Activated effector memory CD4-positive, alpha-beta T cell treated with anti-CD3 and anti-CD28 coated beads, Interleukin-2, amount 50 U/mL, for 16 hours (primary cell): ENCODE measurements at regions not wholly inside any gene's neighbourhood (a gene's known extent, or its start where the extent isn't known, plus 50 kb on each side); places are given as distances from the start of the nearest gene placed in this dataset.
"Not testable (repeated sequence)": the region's sequence is repeated elsewhere in the genome, so short reads cannot be mapped to it uniquely, and the experiment has no call there.

Experiments
- DNase-seq: peaks from one replicate; pipeline ENCODE4 v3.0.0-alpha.2; 2020

DNA sequence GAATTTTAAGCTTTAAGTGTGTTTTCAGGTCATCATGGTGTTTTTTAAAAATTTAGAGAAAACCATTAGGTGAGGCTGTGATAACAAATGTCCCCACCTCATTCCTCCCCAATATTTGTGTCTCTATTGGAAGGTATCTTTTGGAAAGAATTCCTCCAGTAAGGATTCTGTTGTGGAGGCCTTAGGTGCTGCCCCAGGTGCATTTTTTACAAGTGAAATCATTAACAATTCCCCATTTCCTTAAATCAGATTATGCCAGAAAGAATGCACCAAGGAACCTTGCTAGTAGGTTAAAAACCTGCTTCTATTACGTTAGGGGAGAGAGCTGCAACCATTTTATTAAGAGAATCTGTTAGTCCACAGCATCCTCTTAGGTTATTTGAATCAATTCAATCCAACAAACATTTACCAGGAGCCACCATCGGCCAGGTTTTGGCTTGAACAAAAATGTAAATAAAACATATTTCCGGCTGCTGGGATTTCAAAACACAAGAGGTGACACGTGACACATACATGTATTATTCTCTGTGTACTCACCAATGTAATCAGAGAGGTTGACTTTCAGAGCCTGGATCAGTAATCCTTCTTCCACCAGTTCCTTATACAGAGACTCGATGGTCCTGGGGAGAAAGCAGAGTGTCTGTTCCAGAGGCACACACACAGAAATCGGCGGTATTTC, 112.5 kb upstream of the ASB18 start:
- no peak for DNase-seq

DNA sequence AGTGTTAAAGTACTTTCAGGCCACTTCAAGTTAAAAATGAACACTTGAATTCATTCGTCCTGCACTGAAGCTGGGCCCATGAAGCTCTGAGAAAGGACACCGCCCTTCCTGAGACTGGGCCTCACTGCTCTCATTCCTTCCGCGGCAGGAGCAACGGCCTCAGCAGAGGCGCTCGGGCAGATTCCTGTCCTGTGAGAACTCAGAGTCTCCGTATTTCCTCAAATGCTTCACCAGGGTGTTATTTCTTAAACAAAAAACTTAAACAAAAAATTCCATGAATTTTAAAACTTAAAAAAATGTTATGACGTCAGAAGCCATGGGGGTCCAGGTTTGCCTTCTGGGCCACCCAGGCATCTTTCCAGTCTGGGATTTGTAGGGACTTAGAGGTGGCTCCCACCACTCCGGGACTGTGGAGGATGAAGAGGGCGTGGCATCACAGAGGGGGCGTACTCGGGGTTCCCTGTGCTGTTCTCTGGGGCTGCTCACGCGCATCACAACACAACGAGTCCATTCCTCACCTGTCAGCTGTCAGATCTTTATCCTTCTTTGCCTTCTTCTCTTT, 115.9 kb upstream of the ASB18 start:
- DNase-seq: no peak

DNA sequence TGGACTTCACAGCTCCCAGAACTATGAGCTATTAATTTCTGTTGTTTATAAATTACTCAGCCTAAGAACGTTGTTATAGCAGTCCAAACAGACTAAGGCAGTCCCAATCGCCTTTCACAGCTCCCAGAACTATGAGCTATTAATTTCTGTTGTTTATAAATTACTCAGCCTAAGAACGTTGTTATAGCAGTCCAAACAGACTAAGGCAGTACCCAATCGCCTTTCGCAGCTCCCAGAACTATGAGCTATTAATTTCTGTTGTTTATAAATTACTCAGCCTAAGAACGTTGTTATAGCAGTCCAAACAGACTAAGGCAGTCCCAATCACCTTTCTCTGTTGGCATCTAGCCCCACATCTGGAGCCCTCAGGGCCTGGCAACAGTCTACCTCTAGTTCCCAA, 117.0 kb upstream of the ASB18 start:
- DNase-seq: not testable (repeated sequence)

DNA sequence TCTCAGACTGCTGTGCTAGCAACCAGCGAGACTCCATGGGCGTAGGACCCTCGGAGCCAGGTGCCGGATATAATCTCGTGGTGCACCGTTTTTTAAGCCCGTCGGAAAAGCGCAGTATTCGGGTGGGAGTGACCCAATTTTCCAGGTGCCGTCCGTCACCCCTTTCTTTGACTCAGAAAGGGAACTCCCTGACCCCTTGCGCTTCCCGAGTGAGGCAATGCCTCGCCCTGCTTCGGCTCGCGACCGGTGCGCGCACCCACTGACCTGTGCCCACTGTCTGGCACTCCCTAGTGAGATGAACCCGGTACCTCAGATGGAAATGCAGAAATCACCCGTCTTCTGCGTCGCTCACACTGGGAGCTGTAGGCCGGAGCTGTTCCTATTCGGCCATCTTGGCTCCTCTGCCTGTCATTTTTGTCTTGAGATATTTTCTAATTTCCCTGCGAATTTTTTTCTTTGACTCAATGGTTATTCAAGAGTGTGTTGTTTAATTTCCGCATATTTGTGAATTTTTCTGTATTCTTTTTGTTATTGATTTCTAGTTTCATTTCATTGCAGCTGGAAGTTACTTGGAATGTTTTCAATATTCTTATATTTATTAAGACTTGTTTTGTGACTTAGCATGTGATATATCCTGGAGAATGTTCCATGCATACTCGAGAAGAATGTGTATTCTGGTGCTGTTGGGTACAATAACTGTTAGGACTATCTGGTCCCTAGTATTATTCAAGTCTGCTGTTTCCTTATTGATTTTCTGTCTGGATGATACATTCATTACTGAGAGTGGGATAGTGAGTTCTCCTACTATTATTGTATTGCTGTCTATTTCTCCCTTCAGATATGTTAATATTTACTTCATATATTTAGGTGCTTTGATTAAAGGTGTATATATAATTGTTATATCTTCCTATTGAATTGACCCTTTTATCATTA, 125.3 kb upstream of the ASB18 start:
- DNase-seq: not testable (repeated sequence)

DNA sequence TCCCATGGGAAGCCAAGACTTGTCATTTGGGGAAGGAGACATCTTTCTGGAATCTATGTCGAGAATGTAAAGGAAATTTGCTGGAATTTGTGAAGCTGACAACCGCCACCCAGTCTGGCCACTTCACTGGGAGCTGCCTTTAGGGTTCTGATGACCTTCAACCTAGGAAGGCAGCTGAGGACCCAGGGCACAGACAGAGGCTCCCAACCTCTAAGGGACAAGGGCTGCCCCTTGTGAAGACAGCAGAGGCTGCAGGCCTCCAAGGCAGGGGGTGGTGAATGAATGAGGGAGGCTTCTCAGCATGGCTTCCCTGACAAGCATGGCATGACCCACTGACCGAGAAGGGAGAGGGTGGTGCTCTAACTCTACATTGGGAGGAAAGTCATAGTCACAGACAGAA, 128.9 kb upstream of the ASB18 start:
- no peak for DNase-seq

DNA sequence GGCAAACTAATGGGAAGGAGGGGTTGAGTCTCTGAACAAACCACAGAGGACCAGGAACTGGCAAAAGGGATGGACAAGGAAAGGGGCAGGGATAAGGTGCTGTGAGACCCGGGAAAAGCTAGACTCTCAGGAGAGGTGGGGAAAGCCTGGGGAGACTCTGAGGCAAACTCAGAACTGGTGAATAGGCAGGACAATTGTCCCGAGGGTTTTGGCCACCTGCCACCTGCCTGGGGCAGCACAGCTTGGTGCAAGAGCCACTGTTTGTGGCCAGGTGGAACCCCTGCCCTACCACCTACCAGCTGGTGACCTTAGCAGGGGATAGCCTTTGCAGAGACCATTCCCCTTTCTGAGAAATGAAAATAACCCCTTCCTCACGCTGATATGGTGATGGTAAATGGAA, 129.4 kb upstream of the ASB18 start:
- DNase-seq: no peak

DNA sequence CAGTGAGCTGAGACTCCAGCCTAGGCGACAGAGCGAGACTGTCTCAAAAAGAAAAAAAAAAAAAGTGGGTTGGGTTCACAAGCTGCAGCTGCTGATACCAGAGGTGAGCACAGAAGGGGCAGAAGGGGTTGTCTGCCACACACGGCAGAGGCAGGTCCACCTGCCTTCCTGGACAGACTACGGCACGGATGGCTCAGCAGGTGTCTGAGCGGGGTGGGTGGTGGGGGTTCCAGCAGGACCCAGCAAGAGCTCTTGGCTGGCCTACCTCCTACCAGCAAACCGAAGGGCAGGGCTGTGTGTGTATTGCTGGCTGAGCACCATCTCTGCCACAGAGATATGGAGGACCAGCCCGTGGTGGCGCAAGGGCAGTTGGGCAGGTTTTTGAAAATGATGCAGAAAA, 130.4 kb upstream of the ASB18 start:
- no peak for DNase-seq

DNA sequence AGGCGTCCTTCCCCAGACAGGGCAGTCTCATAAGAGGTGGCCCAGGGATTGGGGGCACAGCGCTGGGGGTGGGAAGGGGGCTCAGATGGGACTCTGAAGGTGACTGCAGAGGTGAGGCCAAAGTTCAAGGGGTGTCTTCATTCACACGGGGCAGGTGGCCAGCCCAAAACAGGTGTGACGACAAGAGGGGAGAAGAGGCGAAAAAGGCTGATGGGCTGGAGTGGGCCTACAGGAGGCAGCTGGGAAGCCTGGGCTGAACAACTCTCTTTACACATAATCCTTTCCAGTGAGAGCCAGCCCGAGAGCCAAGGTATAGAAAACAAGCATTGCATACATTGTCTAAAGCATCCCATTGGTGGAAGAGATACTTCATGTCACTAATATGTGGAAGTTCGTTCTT, 130.9 kb upstream of the ASB18 start:
- no peak for DNase-seq

DNA sequence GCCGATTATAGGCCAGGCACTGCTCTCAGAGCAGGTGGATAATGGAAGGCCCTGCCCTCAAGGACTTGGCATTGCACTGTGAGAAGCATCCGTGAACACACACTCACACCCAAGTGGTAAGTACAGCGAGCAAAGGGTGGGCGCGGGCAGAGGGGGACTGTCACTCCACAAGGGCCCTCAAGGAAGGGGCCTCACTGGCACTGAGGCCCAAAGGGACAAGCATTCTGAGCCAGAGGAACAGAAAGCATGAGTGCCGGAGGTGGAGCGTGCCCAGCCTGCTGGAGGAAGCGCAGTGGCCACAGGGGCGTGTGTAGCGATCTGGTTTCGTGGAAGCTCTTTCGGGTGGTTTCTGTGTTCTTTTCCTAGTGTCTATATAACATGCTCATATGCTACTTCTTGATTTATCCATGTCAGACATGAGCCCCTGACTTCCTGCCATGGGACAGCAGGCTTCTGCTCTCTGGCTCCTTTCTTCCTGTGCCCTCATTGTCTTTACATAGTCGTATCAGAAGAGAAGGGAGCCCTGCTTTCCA, 132.7 kb upstream of the ASB18 start:
- DNase-seq: no peak

DNA sequence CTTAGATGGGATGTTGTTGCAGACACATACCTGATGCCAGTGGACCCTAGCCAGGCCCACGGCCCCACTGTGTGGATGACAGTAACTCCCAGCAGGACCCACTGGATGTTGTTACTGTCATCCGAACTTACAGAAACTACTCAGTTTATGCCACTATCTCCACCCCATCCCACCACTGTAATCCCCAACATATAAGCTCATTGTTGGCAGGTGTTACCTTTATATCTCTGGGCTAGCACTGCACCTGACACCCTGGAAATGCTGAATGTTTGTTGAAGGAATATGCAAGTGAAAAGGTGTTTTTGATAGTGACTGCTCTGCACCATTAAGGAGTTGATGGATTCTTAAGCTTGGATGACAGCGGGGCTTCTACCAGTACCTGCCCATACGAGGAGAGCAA, 133.5 kb upstream of the ASB18 start:
- no peak for DNase-seq

DNA sequence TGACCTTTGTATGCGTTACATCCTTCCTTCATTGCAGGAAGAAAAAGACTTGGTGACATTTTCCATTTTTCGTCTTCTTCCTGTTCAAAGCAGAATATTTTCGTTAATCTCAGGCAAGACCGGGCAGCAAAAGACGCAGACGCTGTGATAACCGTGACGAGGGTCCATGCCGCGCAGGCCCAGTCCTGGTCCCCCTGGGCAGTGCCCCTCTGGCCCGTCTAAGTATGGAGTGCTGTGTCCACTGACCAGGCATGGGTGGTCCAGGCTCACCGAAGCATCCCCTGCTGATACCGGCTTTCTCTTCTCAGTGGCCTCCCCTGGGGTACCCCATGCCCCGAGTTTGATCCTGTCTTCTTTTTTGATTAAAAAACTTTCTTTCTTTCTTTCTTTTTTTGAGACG, 135.2 kb upstream of the ASB18 start:
- no peak for DNase-seq

DNA sequence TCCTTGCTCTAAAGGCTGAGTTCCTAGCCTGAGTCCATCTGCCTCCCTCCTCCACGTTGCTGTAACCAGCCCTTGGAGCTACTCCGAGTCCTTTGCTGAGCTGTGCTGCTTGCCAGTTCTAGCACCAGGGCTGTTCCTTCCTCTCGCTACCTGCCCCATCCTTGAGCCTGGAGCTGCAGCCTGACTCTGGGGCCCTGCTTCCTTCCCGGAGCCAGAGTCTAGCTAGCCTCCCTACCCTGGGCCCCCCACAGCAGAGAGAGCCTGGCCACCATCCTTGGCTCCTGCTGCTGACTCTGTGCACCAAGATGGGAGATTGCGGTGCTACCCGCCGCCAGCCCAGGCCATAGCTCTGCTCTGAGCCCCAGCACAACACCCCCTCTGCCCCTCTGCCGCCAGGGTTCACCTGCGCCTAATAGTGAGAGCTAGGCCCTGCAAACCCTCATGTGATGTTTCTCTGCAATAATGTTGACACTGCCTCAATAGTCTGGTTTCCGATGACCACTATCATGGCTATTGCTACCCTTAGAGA, 135.9 kb upstream of the ASB18 start:
- no peak for DNase-seq

DNA sequence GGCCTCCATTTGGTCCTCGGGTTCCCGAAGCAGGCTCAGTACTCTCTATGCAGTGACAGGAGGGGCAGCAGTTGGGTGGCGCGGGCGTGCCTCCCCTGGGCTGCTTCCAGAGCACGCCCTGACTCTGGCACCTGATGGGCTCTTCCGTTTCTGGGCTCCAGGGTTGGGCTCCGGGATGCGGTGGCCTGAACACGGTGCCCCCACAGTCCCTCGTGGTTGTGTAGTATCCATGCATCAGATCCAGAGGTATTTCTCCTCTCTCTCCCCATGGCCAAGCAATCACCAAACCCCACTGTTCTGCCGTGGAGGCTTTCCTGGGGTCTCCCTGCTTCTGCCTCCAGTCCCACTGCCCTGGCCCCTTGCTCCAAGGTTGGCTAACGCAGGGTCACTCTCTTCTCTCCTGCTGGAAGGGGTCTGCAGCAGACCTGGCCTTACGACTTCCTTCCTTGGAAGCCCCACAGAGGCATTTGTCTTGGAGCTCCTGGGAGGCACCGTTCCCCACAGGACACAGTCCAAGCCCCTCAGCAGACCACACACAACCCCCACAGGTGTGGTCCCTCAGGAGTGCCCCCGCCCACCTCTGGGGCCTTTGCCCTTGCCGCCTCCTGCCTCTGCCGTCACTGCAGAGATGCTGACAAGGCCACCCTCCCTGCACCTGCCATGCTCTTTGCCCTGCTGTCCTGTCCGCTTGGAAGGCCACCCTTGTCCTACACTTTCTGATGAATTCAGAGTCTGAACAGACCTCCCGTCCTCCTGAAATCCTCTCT, 136.6 kb upstream of the ASB18 start:
- DNase-seq: no peak

DNA sequence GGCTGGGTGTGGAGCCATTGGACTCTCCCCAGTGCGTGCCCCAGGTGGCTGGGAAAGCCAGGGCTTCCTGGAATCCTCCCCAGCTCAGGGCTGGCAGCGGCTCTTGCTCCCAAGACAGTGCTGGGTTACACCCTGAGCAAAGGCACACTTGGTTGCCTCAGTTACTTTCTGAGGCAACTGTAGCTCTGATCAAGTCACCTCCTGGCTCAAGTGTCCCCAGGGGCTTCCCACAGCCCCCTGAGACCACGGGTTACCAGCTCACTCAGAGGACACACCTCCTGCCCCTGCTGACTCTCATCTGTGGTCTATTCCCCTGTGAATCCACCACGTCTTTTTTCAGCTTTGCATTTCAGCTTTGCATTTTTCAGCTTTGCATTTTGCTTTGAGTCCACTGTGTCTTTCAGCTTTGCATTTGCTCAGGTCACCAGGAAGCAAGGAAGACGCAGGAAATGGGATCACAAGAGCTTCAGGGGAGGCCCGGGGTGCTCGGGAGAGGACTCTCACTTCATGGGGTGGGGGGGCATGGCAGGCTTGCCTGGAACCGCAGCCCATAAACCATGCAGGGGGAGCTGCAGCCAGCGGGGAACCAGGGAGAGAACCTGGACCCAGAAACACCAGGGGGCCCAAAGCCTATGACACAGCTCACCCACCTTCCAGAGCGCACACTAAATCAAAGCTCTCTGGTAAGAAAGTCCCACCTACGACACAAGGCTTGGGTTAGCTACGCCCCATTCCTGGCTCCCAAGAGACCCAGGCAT, 138.0 kb upstream of the ASB18 start:
- DNase-seq: no peak

DNA sequence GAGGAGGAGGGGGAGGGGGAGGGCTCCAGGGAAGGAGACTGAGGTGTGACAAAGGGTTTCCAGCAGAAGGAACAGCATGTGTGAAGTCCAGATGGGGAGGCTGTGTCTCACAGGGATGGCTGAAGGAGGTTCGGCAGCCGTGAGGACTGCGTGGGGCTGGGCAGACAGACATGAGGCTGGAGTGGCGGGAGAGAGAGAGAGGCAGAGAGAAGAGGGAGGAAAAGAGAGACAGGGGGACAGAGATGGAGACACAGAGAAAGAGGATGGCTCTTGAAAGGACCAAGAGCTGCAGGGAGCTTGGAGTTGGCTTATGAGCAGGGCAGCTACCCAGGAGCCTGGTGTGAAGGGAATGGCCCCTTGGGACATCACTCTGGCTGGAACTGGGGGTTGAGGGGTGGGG, 138.9 kb upstream of the ASB18 start:
- DNase-seq: no peak

DNA sequence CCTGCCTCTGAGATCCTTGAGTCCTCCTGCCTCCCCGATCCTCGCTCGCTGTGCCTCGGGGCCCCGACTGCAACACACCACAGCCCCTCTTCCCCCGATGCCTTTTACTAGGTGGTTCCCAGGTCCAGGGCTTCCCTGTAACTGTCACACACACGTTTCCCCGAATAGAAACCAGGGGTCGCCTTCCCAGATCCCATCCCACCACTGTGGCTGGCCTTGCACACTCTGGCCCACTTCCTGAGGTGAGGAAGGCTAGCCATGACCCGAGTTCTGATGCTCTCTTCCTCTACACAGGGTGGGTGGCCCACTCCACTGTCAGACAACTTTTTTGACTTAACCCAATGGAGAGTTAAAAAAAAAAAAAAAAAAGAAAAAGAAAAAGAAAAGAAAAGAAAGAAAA, 139.6 kb upstream of the ASB18 start:
- no peak for DNase-seq

DNA sequence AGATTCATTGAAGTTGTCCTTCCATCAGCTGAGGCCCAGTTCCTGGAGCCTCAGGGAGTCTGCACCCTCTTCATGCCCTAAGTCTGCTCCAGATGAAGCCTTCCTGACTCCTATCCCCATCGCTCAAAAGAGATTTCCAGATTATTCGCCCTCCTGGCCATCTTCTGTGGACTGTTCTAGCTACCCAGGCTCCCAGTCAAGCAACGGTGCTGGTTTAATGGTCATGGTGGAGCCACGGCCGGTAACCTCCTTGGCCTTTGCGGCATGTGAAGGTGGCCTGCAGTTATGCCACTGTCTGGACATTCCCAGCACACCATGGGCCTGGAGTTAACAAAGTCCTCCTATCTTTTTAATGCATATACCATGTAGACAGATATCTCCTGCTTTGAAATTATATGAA, 140.1 kb upstream of the ASB18 start:
- DNase-seq: no peak

DNA sequence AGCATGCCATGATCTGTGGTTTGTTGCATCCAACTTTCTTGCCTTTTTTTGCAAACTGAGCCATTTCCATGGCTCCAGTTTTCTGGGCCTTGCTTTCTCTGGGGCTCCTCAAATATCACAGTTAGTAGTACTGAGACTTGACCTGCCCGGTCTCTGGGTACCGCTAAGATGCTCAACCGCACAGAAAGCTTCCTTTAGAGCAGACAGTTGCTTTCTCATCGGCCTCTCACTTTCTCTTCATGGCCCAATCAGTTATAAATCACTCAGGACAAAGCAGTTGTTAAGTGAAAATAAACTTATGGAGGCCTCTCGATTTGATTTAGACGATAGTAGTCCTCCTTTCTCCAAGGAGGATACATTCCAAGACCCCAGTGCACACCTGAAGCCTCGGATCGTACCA, 141.2 kb upstream of the ASB18 start:
- no peak for DNase-seq

DNA sequence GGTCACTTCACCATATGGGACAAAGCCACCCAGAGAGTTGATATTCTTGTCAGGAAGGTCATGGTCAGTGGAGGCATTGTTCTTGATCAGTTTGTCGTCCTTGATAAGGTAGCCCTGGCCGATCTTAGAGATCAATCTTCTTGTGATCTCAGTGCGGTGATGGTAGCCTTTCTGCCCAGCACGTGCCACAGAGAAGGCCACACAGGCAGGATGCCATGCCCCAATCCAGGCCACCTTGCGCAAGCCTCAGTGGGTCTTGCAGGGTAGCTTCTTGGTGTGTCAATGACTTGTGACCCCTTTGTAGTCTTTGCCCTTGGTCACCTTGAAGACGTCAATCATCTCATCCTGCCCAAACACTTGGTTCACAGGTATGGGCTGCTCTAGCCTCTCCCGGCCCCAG, 143.9 kb upstream of the ASB18 start:
- no peak for DNase-seq

DNA sequence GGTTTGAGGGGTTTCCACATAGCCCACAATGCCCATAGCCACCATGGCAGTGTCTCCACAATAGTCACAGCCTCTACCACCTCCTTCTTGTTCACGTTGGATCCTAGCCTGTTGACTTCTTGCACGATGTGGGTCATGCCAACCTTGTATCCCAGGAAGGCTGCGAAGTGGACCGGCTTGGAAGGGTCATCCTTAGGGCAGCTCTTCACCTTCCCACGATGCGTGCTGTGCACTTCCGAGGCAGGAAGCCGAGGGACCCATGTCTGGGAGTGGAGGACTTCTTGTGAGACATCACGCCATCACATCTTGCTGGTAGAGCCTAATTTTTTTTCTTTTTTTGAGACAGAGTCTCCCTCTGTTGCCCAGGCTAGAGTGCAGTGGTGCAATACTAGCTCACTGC, 144.6 kb upstream of the ASB18 start:
- no peak for DNase-seq

DNA sequence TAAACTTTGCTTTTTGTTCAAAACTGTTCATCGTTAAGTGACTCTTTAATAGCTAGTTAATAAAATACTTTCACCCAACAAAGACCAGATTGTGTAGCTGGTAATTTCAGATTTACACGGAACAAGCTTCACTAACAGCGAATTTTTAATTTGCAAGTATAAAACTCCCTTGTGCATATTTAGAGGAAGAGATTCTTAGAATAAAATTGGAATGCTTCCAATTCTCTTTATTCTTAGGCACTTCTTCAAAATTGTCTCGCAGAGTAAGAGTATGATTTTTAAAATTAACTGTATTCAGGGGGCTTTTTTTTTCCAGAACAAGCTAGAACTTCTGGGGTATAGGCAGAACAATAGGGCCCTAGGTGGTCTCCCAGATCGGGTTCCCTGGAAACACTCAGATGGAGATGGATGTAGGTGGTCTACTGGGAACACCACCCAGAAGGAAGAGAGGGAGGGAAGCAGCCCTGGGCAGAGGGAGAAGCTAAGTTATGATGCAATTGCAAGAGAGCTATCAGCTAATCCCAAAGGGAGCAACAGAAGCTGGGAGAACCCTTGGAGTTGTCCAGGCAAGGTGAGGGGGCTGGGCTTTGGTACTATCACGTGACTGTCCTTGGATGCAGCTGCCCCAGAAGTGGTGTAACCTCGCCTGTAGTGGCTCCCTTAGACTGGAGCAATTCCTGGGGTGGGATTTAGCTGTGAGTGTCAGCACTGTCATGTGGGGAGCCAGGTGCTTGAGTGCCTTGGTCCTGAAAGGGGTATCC, 151.7 kb upstream of the ASB18 start:
- DNase-seq: no peak
